ENCODE measurements at regions not wholly inside any gene's neighbourhood (a gene's known extent, or its start where the extent isn't known, plus 50 kb on each side); places are given as distances from the start of the nearest gene placed in this dataset.

- TF ChIP-seq TARDBP (IDR thresholded peaks at IDR 0.05) = no peak
- no peak for TF ChIP-seq FOXM1 (IDR thresholded peaks at IDR 0.05; ENCODE audit: borderline replicate concordance)
- TF ChIP-seq SUZ12 (IDR thresholded peaks at IDR 0.05) = no peak
- no peak for TF ChIP-seq FOXA1 (IDR thresholded peaks at IDR 0.05)
- TF ChIP-seq BHLHE40 (IDR thresholded peaks at IDR 0.05; ENCODE audit: borderline replicate concordance) = no peak
- no peak for TF ChIP-seq L3MBTL2 (conservative IDR thresholded peaks at IDR 0.05)
- no peak for TF ChIP-seq HDGF (IDR thresholded peaks at IDR 0.05; ENCODE audit: borderline replicate concordance)
Measured at GRCh38 chr10:23755556-23755955, 316.7 kb downstream of the OTUD1 start.

Measured in HEK293T (cell line).